HEK293T (cell line): ENCODE measurements at regions not wholly inside any gene's neighbourhood (a gene's known extent, or its start where the extent isn't known, plus 50 kb on each side); places are given as distances from the start of the nearest gene placed in this dataset.

ENCODE experiments used
- CTCF ChIA-PET: fragments of 350-600 bp; formaldehyde crosslinking; extraction: SDS; loops from one replicate; lab custom pipeline; 2021; ENCODE audit warnings: antibody characterized with exemption, inconsistent platforms; lab: Yijun Ruan, JAX
- POLR2A ChIA-PET: fragments of 350-600 bp; formaldehyde crosslinking; extraction: SDS; loops from one replicate; lab custom pipeline; 2020; ENCODE audit warnings: antibody characterized with exemption, inconsistent platforms; lab: Yijun Ruan, JAX
- DNase-seq: peaks from one replicate; pipeline ENCODE4 v3.0.0; 2012; ENCODE audit warnings: mixed read lengths; ENCODE audit errors: extremely low spot score
- ARNT ChIP-seq: fragments of 450-650 bp; IDR thresholded peaks from 2 replicates; pipeline ENCODE4 v1.6.1; 2017; ENCODE audit warnings: mild to moderate bottlenecking
- BHLHE40 ChIP-seq: fragments of 450-650 bp; IDR thresholded peaks from 2 replicates; pipeline ENCODE4 v1.6.1; 2016; ENCODE audit warnings: mild to moderate bottlenecking, moderate library complexity, borderline replicate concordance
- CTBP1 ChIP-seq: fragments of 450-650 bp; IDR thresholded peaks from 2 replicates; pipeline ENCODE4 v1.6.1; 2016; ENCODE audit warnings: borderline replicate concordance
- ELF4 ChIP-seq: fragments of 450-650 bp; IDR thresholded peaks from 2 replicates; pipeline ENCODE4 v1.6.1; 2017; ENCODE audit warnings: antibody characterized with exemption
- FOXA1 ChIP-seq: fragments of 450-650 bp; IDR thresholded peaks from 2 replicates; pipeline ENCODE4 v1.6.1; 2016; ENCODE audit warnings: mild to moderate bottlenecking
- FOXK2 ChIP-seq: fragments of 450-650 bp; IDR thresholded peaks from 2 replicates; pipeline ENCODE4 v1.6.1; 2016; ENCODE audit warnings: mild to moderate bottlenecking
- FOXM1 ChIP-seq: fragments of 450-650 bp; IDR thresholded peaks from 2 replicates; pipeline ENCODE4 v1.6.1; 2017; ENCODE audit warnings: mild to moderate bottlenecking, borderline replicate concordance
- HDGF ChIP-seq: fragments of 450-650 bp; IDR thresholded peaks from 2 replicates; pipeline ENCODE4 v1.6.1; 2017; ENCODE audit warnings: antibody characterized with exemption, borderline replicate concordance
- L3MBTL2 ChIP-seq: fragments of 450-650 bp; conservative IDR thresholded peaks from 2 replicates; pipeline ENCODE4 v1.6.1; 2016; ENCODE audit warnings: mild to moderate bottlenecking
- LEF1 ChIP-seq: fragments of 450-650 bp; IDR thresholded peaks from 2 replicates; pipeline ENCODE4 v1.6.1; 2017; ENCODE audit warnings: mild to moderate bottlenecking, borderline replicate concordance
- NFRKB ChIP-seq: fragments of 450-650 bp; IDR thresholded peaks from 2 replicates; pipeline ENCODE4 v1.6.1; 2016; ENCODE audit warnings: mild to moderate bottlenecking, moderate library complexity
- PKNOX1 ChIP-seq: fragments of 450-650 bp; IDR thresholded peaks from 2 replicates; pipeline ENCODE4 v1.6.1; 2016
- SP1 ChIP-seq: fragments of 450-650 bp; IDR thresholded peaks from 2 replicates; pipeline ENCODE4 v1.6.1; 2017
- SUZ12 ChIP-seq: fragments of 450-650 bp; IDR thresholded peaks from 2 replicates; pipeline ENCODE4 v1.6.1; 2016; ENCODE audit warnings: mild to moderate bottlenecking
- TARDBP ChIP-seq: fragments of 450-650 bp; IDR thresholded peaks from 2 replicates; pipeline ENCODE4 v1.6.1; 2016
- ZNF384 ChIP-seq: fragments of 450-650 bp; IDR thresholded peaks from 2 replicates; pipeline ENCODE4 v1.6.1; 2016

GRCh38 chr1:187624812-187625545, 796.2 kb downstream of the PLA2G4A start:
- CTCF ChIA-PET, result no interaction called here
- TF ChIP-seq NFRKB (no peak), TARDBP (no peak), SP1 (no peak)
- no peak for DNase-seq
- POLR2A ChIA-PET, result no interaction called here

GRCh38 chr1:187626056-187626455, 797.3 kb downstream of the PLA2G4A start:
- POLR2A ChIA-PET, result no interaction called here
- TF ChIP-seq LEF1 (no peak), ARNT (no peak)
- CTCF ChIA-PET, result no interaction called here
- DNase-seq, result no peak

GRCh38 chr1:187627516-187627915, 798.8 kb downstream of the PLA2G4A start:
- TF ChIP-seq FOXA1 (no peak), CTBP1 (no peak), ELF4 (no peak), FOXM1 (no peak), FOXK2 (no peak), SP1 (no peak), SUZ12 (no peak)
- ChIA-PET POLR2A (no interaction called here), CTCF (interaction anchor here (0.6 kb wide), 1 partner anchor 19 kb away, joined by 4 read pairs; no protein-coding TSS in a partner anchor)
- no peak for DNase-seq

GRCh38 chr1:187629075-187629474, 800.3 kb downstream of the PLA2G4A start:
- POLR2A ChIA-PET, result no interaction called here
- CTCF ChIA-PET, result no interaction called here
- TF ChIP-seq FOXA1 (no peak), BHLHE40 (no peak), SP1 (no peak), SUZ12 (no peak), CTBP1 (no peak), HDGF (no peak), NFRKB (no peak), L3MBTL2 (no peak), LEF1 (no peak), ZNF384 (no peak), ARNT (no peak), PKNOX1 (no peak), FOXK2 (no peak), TARDBP (no peak)
- DNase-seq, result no peak

GRCh38 chr1:187630653-187631380, 802.1 kb downstream of the PLA2G4A start:
- no peak for DNase-seq
- POLR2A ChIA-PET, result no interaction called here
- CTCF ChIA-PET, result no interaction called here
- TF ChIP-seq NFRKB (no peak), BHLHE40 (no peak), L3MBTL2 (no peak), TARDBP (no peak), ZNF384 (no peak), LEF1 (no peak), FOXK2 (no peak)

- TF ChIP-seq SP1 (no peak), CTBP1 (no peak), TARDBP (no peak), NFRKB (no peak), FOXM1 (no peak), SUZ12 (no peak), FOXK2 (no peak), LEF1 (no peak), ZNF384 (no peak), L3MBTL2 (no peak), FOXA1 (no peak), HDGF (no peak), BHLHE40 (no peak), PKNOX1 (no peak)
- DNase-seq, result no peak
- CTCF ChIA-PET, result no interaction called here
- POLR2A ChIA-PET, result no interaction called here
Observed at GRCh38 chr1:187631381-187631675, 802.6 kb downstream of the PLA2G4A start.

GRCh38 chr1:187631984-187632383, 803.2 kb downstream of the PLA2G4A start:
- no peak for DNase-seq
- POLR2A ChIA-PET, result no interaction called here
- CTCF ChIA-PET, result no interaction called here
- TF ChIP-seq FOXM1 (no peak), CTBP1 (no peak), FOXA1 (no peak), ZNF384 (no peak), HDGF (no peak), NFRKB (no peak), BHLHE40 (no peak)

- CTCF ChIA-PET, result no interaction called here
- POLR2A ChIA-PET, result no interaction called here
- TF ChIP-seq TARDBP (no peak), ELF4 (no peak), PKNOX1 (no peak), FOXA1 (no peak), HDGF (no peak), L3MBTL2 (no peak), FOXM1 (no peak), CTBP1 (no peak), SUZ12 (no peak)
- no peak for DNase-seq
Observed at GRCh38 chr1:187634940-187635339, 806.2 kb downstream of the PLA2G4A start.
